ENCODE measurements at regions not wholly inside any gene's neighbourhood (a gene's known extent, or its start where the extent isn't known, plus 50 kb on each side); places are given as distances from the start of the nearest gene placed in this dataset.

- H3K36me3 ChIP-seq (replicated peaks in 1 of 2), result no peaks in the 10 kb centered on the region
- intact Hi-C loops (cut with DNase I), result no loop called here
- no peaks in the 10 kb centered on the region for H3K27me3 ChIP-seq
- no peak for DNase-seq
- H3K4me3 ChIP-seq, result no peak overlapping the region
- H3K4me1 ChIP-seq (replicated peaks in 1 of 2), result no peaks in the 10 kb centered on the region
- H3K9me3 ChIP-seq (replicated peaks in 1 of 3), result no peaks in the 10 kb centered on the region
- TF ChIP-seq CTCF (IDR thresholded peaks at IDR 0.05), result no peak
- TF ChIP-seq POLR2A (IDR thresholded peaks at IDR 0.05), result no peak
- H3K27ac ChIP-seq, result no peak overlapping the region
- 86 to 94% (median 91%) methylated on average over 9 to 14 of the region's 14 CpGs for WGBS, 4 donors
Observed at GRCh38 chr11:71190551-71190950, 61.8 kb downstream of the SHANK2 start.

GRCh38 chr11:71189768-71190315, 62.5 kb downstream of the SHANK2 start:
- no peaks in the 10 kb centered on the region for H3K36me3 ChIP-seq (replicated peaks in 1 of 2)
- H3K4me1 ChIP-seq (replicated peaks in 1 of 2), result no peaks in the 10 kb centered on the region
- no peaks in the 10 kb centered on the region for H3K27me3 ChIP-seq
- H3K27ac ChIP-seq, result no peak overlapping the region
- no peaks in the 10 kb centered on the region for H3K9me3 ChIP-seq (replicated peaks in 1 of 3)
- no peak for TF ChIP-seq CTCF (IDR thresholded peaks at IDR 0.05)
- TF ChIP-seq POLR2A (IDR thresholded peaks at IDR 0.05), result no peak
- H3K4me3 ChIP-seq, result no peak overlapping the region
- intact Hi-C loops (cut with DNase I), result no loop called here
- WGBS, 4 donors, result 72 to 91% (median 85%) methylated on average over 3 to 14 of the region's 14 CpGs
- no peak for DNase-seq

GRCh38 chr11:71188886-71189767, 63.2 kb downstream of the SHANK2 start:
- Histone ChIP-seq H3K27me3 (no peaks in the 10 kb centered on the region), H3K4me3 (no peak overlapping the region), H3K9me3 (replicated peaks in 1 of 3) (no peaks in the 10 kb centered on the region), H3K27ac (no peak overlapping the region), H3K4me1 (replicated peaks in 1 of 2) (no peaks in the 10 kb centered on the region), H3K36me3 (replicated peaks in 1 of 2) (no peaks in the 10 kb centered on the region)
- 87 to 94% (median 90%) methylated on average over 13 to 20 of the region's 20 CpGs for WGBS, 4 donors
- TF ChIP-seq POLR2A (IDR thresholded peaks at IDR 0.05) (no peak), CTCF (IDR thresholded peaks at IDR 0.05) (no peak)
- no peak for DNase-seq
- intact Hi-C loops (cut with DNase I), result no loop called here

- DNase-seq, result no peak
- TF ChIP-seq CTCF (IDR thresholded peaks at IDR 0.05), result no peak
- no peak for TF ChIP-seq POLR2A (IDR thresholded peaks at IDR 0.05)
- H3K27ac ChIP-seq, result no peak overlapping the region
- no peaks in the 10 kb centered on the region for H3K4me1 ChIP-seq (replicated peaks in 1 of 2)
- no peaks in the 10 kb centered on the region for H3K27me3 ChIP-seq
- H3K36me3 ChIP-seq (replicated peaks in 1 of 2), result no peaks in the 10 kb centered on the region
- H3K4me3 ChIP-seq, result no peak overlapping the region
- WGBS, 4 donors, result 84 to 90% (median 88%) methylated on average over 8 of the region's 8 CpGs
- intact Hi-C loops (cut with DNase I), result no loop called here
- H3K9me3 ChIP-seq (replicated peaks in 1 of 3), result no peaks in the 10 kb centered on the region
Observed at GRCh38 chr11:71188073-71188472, 64.3 kb downstream of the SHANK2 start.

All from adrenal gland (tissue), 9 donors.